Colonic mucosa (tissue), 4 donors: ENCODE measurements at regions not wholly inside any gene's neighbourhood (a gene's known extent, or its start where the extent isn't known, plus 50 kb on each side); places are given as distances from the start of the nearest gene placed in this dataset. TPM values are rescaled to one million over a fixed set of nuclear protein-coding genes. Genes with fewer than 3 reads are reported as not detected.

Source experiments
- DNase-seq: peaks from one replicate; pipeline ENCODE4 v3.0.0-alpha.2; 2020
- H3K27ac ChIP-seq: fragments of 200-600 bp; one replicate; pipeline ENCODE4 v1.8.0; 2021
- H3K27me3 ChIP-seq: fragments of 200-600 bp; one replicate; pipeline ENCODE4 v1.8.0; 2021
- H3K36me3 ChIP-seq: fragments of 200-600 bp; one replicate; pipeline ENCODE4 v1.8.0; 2021
- H3K4me1 ChIP-seq: fragments of 200-600 bp; one replicate; pipeline ENCODE4 v1.8.0; 2021; ENCODE audit warnings: mild to moderate bottlenecking
- H3K4me3 ChIP-seq: fragments of 200-600 bp; one replicate; pipeline ENCODE4 v1.8.0; 2021
- H3K9ac ChIP-seq, 2 donors: one replicate each; pipeline ENCODE4 v1.7.0; 2013; ENCODE audit warnings: control low read depth in 2 of 2, low read depth in 2 of 2, low read length in 2 of 2
- H3K9me3 ChIP-seq: fragments of 200-600 bp; one replicate; pipeline ENCODE4 v1.8.0; 2021
- CTCF ChIP-seq: fragments of 200-600 bp; IDR thresholded peaks from one replicate; pipeline ENCODE4 v1.8.0; 2022; ENCODE audit warnings: antibody characterized with exemption, mild to moderate bottlenecking
- intact Hi-C: fragments of 100-400 bp; cut with DNase I; formaldehyde crosslinking; loops from one replicate; pipeline ENCODE4 v1.14.1; 2022
- microRNA-seq: library from miRNA; unstranded; fragments of <30 nt; microRNA quantifications from one replicate; pipeline ENCODE4, GENCODE V29; 2019
- donor health status: healthy.
- donor health status: DM: no; HTN: no; CAD: no.
- donor health status: DM: no; HTN: no; CAD: no.

GRCh38 chr11:19294444-19294843, 53.7 kb upstream of the E2F8 start:
- DNase-seq = no peak
- intact Hi-C loops = no loop called here
- Histone ChIP-seq H3K27ac (no peak overlapping the region), H3K9ac (no peak overlapping the region), H3K9me3 (no peaks in the 10 kb centered on the region), H3K27me3 (no peaks in the 10 kb centered on the region), H3K36me3 (no peaks in the 10 kb centered on the region), H3K4me1 (no peaks in the 10 kb centered on the region), H3K4me3 (no peak overlapping the region)
- TF ChIP-seq CTCF = no peak

DNA sequence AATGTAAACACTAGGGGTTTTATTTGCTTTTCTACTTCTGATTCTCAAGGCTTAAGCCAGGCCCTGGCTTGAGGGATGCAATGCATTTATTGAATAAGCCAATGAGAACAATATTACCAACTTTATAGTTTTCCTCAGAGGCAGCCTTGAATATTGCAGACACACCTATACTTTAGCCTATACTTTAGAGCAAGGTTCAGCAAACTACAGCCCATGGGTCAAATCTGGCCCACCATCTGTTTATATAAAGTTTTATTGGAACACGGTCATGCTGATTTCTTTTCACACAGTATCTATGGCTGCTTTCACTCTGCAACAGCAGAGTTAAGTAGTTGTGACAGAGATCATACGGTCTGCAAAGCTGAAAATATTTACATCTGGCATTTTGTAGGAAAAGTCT, 50.3 kb upstream of the E2F8 start:
- no peaks in the 10 kb centered on the region for H3K4me1 ChIP-seq
- no peak for TF ChIP-seq CTCF
- no peaks in the 10 kb centered on the region for H3K36me3 ChIP-seq
- H3K9ac ChIP-seq = no peak overlapping the region
- DNase-seq = no peak
- intact Hi-C loops = no loop called here
- no peaks in the 10 kb centered on the region for H3K9me3 ChIP-seq
- no peak overlapping the region for H3K27ac ChIP-seq
- H3K4me3 ChIP-seq = no peak overlapping the region
- H3K27me3 ChIP-seq = no peaks in the 10 kb centered on the region

Small RNA genes in the stretch of these regions (microRNA-seq; reads per million reads assigned to microRNA genes)
- gene MIR4486 = not detected
